HCT116 (cell line): ENCODE measurements at regions not wholly inside any gene's neighbourhood (a gene's known extent, or its start where the extent isn't known, plus 50 kb on each side); places are given as distances from the start of the nearest gene placed in this dataset.

Source experiments
- ELF1 ChIP-seq: IDR thresholded peaks from 2 replicates; pipeline ENCODE4 v1.6.1; 2012; ENCODE audit warnings: low read depth, borderline replicate concordance
- EZH2 ChIP-seq: fragments of 200-600 bp; sonication (generic); IDR thresholded peaks from 2 replicates; pipeline ENCODE4 v1.6.1; 2017; ENCODE audit warnings: antibody characterized with exemption, mixed run types
- EZH2phosphoT487 ChIP-seq: fragments of 200-600 bp; IDR thresholded peaks from 2 replicates; pipeline ENCODE4 v1.6.1; 2018; ENCODE audit warnings: antibody characterized with exemption, borderline replicate concordance
- JUND ChIP-seq: IDR thresholded peaks from 2 replicates; pipeline ENCODE4 v1.6.1; 2012
- POLR2A ChIP-seq: IDR thresholded peaks from 2 replicates; pipeline ENCODE4 v1.7.0; 2011; ENCODE audit warnings: borderline replicate concordance; ENCODE audit not compliant: insufficient read depth, insufficient read length; ENCODE audit errors: extremely low read depth
- POLR2AphosphoS5 ChIP-seq: IDR thresholded peaks from 2 replicates; pipeline ENCODE4 v1.6.1; 2011; ENCODE audit warnings: mild to moderate bottlenecking, low read depth, low read length, moderate library complexity
- RAD21 ChIP-seq: IDR thresholded peaks from 2 replicates; pipeline ENCODE4 v1.6.1; 2012; ENCODE audit warnings: low read depth, mild to moderate bottlenecking
- SP1 ChIP-seq: IDR thresholded peaks from 2 replicates; pipeline ENCODE4 v1.6.1; 2012; ENCODE audit warnings: low read depth
- YY1 ChIP-seq: IDR thresholded peaks from 2 replicates; pipeline ENCODE4 v1.6.1; 2011; ENCODE audit warnings: low read length, low read depth, moderate library complexity, mild to moderate bottlenecking; ENCODE audit not compliant: insufficient replicate concordance; ENCODE audit errors: extremely low read depth
- ZNF274 ChIP-seq: fragments of 200-500 bp; sonication (Bioruptor generic); IDR thresholded peaks from 2 replicates; pipeline ENCODE4 v1.6.1; 2014; ENCODE audit warnings: mild to moderate bottlenecking, low read depth, low read length, inconsistent platforms
- TF ChIP-seq, protein P1 (sequence below), 3 experiments: fragments of 200-600 bp in 1 of 3; sonication (generic) in 1 of 3; IDR thresholded peaks in 2 of 3; conservative IDR thresholded peaks in 1 of 3; 2 replicates each; pipeline ENCODE4 v1.5.1; 2012 to 2017; ENCODE audit warnings: low read depth in 2 of 3, low read length in 2 of 3, antibody characterized with exemption in 1 of 3, borderline replicate concordance in 1 of 3, control low read depth in 1 of 3, mild to moderate bottlenecking in 1 of 3, mixed read lengths in 1 of 3, mixed run types in 1 of 3, moderate library complexity in 1 of 3; ENCODE audit not compliant: insufficient read depth in 1 of 3
- TF ChIP-seq, protein P2 (sequence below): IDR thresholded peaks from 2 replicates; pipeline ENCODE4 v1.6.1; 2012; ENCODE audit warnings: low read depth
- TF ChIP-seq, protein P3 (sequence below): IDR thresholded peaks from 2 replicates; pipeline ENCODE4 v1.6.1; 2011; ENCODE audit warnings: mild to moderate bottlenecking, low read length, moderate library complexity; ENCODE audit not compliant: insufficient replicate concordance; ENCODE audit errors: extremely low read depth

DNA sequence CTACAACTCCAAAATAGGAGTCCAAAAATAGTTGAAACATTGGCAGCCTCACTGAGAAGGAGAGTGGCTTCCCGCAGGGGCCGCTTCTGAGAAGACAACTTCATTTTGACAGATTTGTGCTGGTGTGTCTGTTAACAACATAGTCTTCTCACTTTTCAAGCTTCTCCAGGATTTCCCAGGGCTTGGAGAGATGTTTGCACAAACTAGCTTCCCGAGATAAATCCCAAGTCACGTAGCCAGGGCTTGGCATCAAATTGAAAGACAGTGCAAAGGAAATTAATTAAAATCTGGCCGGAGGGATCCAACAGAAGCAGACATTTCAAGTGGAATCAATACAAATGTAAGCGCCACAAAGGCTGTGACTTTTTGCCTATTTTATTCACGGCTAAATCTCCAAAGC, 630.2 kb downstream of the DHX35 start:
- TF ChIP-seq EZH2 (no peak), POLR2A (no peak), SP1 (no peak), POLR2AphosphoS5 (no peak), JUND (no peak), ELF1 (no peak), YY1 (no peak), RAD21 (no peak), ZNF274 (no peak), EZH2phosphoT487 (no peak)
- TF ChIP-seq, protein P1, sequence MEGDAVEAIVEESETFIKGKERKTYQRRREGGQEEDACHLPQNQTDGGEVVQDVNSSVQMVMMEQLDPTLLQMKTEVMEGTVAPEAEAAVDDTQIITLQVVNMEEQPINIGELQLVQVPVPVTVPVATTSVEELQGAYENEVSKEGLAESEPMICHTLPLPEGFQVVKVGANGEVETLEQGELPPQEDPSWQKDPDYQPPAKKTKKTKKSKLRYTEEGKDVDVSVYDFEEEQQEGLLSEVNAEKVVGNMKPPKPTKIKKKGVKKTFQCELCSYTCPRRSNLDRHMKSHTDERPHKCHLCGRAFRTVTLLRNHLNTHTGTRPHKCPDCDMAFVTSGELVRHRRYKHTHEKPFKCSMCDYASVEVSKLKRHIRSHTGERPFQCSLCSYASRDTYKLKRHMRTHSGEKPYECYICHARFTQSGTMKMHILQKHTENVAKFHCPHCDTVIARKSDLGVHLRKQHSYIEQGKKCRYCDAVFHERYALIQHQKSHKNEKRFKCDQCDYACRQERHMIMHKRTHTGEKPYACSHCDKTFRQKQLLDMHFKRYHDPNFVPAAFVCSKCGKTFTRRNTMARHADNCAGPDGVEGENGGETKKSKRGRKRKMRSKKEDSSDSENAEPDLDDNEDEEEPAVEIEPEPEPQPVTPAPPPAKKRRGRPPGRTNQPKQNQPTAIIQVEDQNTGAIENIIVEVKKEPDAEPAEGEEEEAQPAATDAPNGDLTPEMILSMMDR (IDR thresholded peaks at IDR 0.05 in 2 of 3, conservative IDR thresholded peaks at IDR 0.05 in 1 of 3; ENCODE audit: borderline replicate concordance in 1 of 3, insufficient read depth in 1 of 3, low read depth in 2 of 3, low read length in 2 of 3): no peak
- TF ChIP-seq, protein P2, sequence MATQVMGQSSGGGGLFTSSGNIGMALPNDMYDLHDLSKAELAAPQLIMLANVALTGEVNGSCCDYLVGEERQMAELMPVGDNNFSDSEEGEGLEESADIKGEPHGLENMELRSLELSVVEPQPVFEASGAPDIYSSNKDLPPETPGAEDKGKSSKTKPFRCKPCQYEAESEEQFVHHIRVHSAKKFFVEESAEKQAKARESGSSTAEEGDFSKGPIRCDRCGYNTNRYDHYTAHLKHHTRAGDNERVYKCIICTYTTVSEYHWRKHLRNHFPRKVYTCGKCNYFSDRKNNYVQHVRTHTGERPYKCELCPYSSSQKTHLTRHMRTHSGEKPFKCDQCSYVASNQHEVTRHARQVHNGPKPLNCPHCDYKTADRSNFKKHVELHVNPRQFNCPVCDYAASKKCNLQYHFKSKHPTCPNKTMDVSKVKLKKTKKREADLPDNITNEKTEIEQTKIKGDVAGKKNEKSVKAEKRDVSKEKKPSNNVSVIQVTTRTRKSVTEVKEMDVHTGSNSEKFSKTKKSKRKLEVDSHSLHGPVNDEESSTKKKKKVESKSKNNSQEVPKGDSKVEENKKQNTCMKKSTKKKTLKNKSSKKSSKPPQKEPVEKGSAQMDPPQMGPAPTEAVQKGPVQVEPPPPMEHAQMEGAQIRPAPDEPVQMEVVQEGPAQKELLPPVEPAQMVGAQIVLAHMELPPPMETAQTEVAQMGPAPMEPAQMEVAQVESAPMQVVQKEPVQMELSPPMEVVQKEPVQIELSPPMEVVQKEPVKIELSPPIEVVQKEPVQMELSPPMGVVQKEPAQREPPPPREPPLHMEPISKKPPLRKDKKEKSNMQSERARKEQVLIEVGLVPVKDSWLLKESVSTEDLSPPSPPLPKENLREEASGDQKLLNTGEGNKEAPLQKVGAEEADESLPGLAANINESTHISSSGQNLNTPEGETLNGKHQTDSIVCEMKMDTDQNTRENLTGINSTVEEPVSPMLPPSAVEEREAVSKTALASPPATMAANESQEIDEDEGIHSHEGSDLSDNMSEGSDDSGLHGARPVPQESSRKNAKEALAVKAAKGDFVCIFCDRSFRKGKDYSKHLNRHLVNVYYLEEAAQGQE: no peak
- TF ChIP-seq, protein P3, sequence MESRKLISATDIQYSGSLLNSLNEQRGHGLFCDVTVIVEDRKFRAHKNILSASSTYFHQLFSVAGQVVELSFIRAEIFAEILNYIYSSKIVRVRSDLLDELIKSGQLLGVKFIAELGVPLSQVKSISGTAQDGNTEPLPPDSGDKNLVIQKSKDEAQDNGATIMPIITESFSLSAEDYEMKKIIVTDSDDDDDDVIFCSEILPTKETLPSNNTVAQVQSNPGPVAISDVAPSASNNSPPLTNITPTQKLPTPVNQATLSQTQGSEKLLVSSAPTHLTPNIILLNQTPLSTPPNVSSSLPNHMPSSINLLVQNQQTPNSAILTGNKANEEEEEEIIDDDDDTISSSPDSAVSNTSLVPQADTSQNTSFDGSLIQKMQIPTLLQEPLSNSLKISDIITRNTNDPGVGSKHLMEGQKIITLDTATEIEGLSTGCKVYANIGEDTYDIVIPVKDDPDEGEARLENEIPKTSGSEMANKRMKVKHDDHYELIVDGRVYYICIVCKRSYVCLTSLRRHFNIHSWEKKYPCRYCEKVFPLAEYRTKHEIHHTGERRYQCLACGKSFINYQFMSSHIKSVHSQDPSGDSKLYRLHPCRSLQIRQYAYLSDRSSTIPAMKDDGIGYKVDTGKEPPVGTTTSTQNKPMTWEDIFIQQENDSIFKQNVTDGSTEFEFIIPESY: no peak
